Stomach (tissue), 8 donors: ENCODE measurements at regions not wholly inside any gene's neighbourhood (a gene's known extent, or its start where the extent isn't known, plus 50 kb on each side); places are given as distances from the start of the nearest gene placed in this dataset.

Experiments
- DNase-seq, 2 donors: peaks; one replicate each; pipeline versions ENCODE4 v3.0.0 to v3.0.0-alpha.2; 2013 to 2019
- H3K27ac ChIP-seq, 5 donors: fragments of 200-600 bp in 4 of 5; sonication (generic) in 4 of 5; one replicate each; pipeline ENCODE4 v1.5.1; 2013 to 2019; ENCODE audit warnings: mild to moderate bottlenecking in 1 of 5, moderate library complexity in 1 of 5
- H3K27me3 ChIP-seq, 3 donors: fragments of 200-600 bp; sonication (generic); one replicate each; pipeline ENCODE4 v1.5.1; 2017 to 2019; ENCODE audit warnings: mixed run types in 1 of 3
- H3K36me3 ChIP-seq, 4 donors: fragments of 200-600 bp; sonication (generic); 1 replicate in 3 of 4; 2 replicates in 1 of 4; pipeline ENCODE4 v1.5.1; 2016 to 2019
- H3K4me1 ChIP-seq, 4 donors: fragments of 200-600 bp; sonication (generic); one replicate each; pipeline ENCODE4 v1.5.1; 2016 to 2019
- H3K4me3 ChIP-seq, 4 donors: fragments of 200-600 bp; sonication (generic) in 3 of 4; one replicate each; pipeline ENCODE4 v1.5.1; 2016 to 2019; ENCODE audit warnings: mild to moderate bottlenecking in 1 of 4
- H3K9me3 ChIP-seq, 4 donors: fragments of 200-600 bp; sonication (generic); one replicate each; pipeline ENCODE4 v1.5.1; 2016 to 2019
- EP300 ChIP-seq: sonication (generic); formaldehyde crosslinking; IDR thresholded peaks from one replicate; pipeline ENCODE4 v1.6.1; 2017; ENCODE audit warnings: antibody characterized with exemption
- POLR2A ChIP-seq, 4 donors: fragments of 450-650 bp; IDR thresholded peaks; one replicate each; pipeline ENCODE4 v1.6.1; 2016; ENCODE audit warnings: antibody characterized with exemption in 4 of 4, control low read depth in 2 of 4, mild to moderate bottlenecking in 1 of 4, moderate library complexity in 1 of 4
- POLR2AphosphoS5 ChIP-seq, 3 donors: sonication (generic); formaldehyde crosslinking; IDR thresholded peaks; one replicate each; pipeline ENCODE4 v1.6.1; 2016; ENCODE audit warnings: antibody characterized with exemption in 3 of 3
- WGBS, 5 donors: extraction: QIAGEN DNeasy Blood & Tissue Kit in 3 of 5; methylation state at CpG; one replicate each; pipeline versions ENCODE4 v1.1.5 to v1.1.7; 2013 to 2018; 5-methylcytosine and 5-hydroxymethylcytosine counted together
- intact Hi-C: fragments of 100-400 bp; cut with DNase I; formaldehyde crosslinking; loops from one replicate; pipeline ENCODE4 v1.15.1; 2023; ENCODE audit warnings: low total_unique reads
- TF ChIP-seq, protein P1 (sequence below), 7 experiments: fragments of 450-650 bp in 4 of 7; fragments of 200-600 bp in 3 of 7; sonication (generic) in 3 of 7; IDR thresholded peaks; one replicate each; pipeline ENCODE4 v1.5.1; 2016 to 2019; ENCODE audit warnings: antibody characterized with exemption in 7 of 7, control low read depth in 2 of 7, mild to moderate bottlenecking in 1 of 7
- donor health status: healthy with polysubstance abuse.
- donor health status: Bipolar disorder and iron deficiency.
- donor health status: healthy.

GRCh38 chr12:91675401-91675800 is 470.2 kb downstream of the BTG1 start:
- WGBS, 5 donors: 78 to 91% (median 83%) methylated on average over 2 of the region's 2 CpGs
- TF ChIP-seq POLR2AphosphoS5 (IDR thresholded peaks at IDR 0.05) (no peak), POLR2A (IDR thresholded peaks at IDR 0.05) (no peak), EP300 (no peak)
- TF ChIP-seq, protein P1, sequence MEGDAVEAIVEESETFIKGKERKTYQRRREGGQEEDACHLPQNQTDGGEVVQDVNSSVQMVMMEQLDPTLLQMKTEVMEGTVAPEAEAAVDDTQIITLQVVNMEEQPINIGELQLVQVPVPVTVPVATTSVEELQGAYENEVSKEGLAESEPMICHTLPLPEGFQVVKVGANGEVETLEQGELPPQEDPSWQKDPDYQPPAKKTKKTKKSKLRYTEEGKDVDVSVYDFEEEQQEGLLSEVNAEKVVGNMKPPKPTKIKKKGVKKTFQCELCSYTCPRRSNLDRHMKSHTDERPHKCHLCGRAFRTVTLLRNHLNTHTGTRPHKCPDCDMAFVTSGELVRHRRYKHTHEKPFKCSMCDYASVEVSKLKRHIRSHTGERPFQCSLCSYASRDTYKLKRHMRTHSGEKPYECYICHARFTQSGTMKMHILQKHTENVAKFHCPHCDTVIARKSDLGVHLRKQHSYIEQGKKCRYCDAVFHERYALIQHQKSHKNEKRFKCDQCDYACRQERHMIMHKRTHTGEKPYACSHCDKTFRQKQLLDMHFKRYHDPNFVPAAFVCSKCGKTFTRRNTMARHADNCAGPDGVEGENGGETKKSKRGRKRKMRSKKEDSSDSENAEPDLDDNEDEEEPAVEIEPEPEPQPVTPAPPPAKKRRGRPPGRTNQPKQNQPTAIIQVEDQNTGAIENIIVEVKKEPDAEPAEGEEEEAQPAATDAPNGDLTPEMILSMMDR (IDR thresholded peaks at IDR 0.05): no peak
- intact Hi-C loops: no loop called here

DNA sequence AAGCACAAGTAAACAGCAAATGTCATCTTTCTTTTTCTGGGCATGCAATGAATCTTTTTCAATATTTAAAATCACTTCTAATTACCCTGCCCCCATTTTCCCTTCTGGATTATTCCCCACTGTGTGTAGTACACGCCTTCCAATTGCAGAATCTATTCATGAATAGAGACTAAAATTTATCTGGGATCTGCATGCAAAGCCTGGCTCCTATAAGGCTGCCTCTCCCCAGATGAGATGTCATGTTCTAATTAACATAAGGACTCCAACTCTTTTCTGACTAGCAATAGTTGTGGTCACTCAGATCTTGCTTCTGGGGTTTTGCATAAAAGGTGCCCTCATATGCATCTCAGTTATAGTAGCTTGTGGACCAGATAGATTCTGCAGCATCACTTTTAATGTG is 473.5 kb downstream of the BTG1 start:
- intact Hi-C loops: no loop called here
- no peak for DNase-seq
- Histone ChIP-seq H3K4me3 (no peak overlapping the region), H3K27ac (no peak overlapping the region), H3K36me3 (no peaks in the 10 kb centered on the region), H3K27me3 (no peaks in the 10 kb centered on the region), H3K9me3 (peaks cover 0 to 3% (median 0%) of the 10 kb centered on the region in 4 donors), H3K4me1 (no peaks in the 10 kb centered on the region)
- TF ChIP-seq POLR2A (IDR thresholded peaks at IDR 0.05) (no peak), POLR2AphosphoS5 (IDR thresholded peaks at IDR 0.05) (no peak), EP300 (no peak)
- TF ChIP-seq, protein P1 (IDR thresholded peaks at IDR 0.05): no peak
- 41 to 81% (median 50%) methylated on average over 1 of the region's 1 CpG for WGBS, 5 donors

More at GRCh38 chr12:91675401-91675800, 470.2 kb downstream of the BTG1 start:
- Histone ChIP-seq H3K27ac (no peak overlapping the region), H3K36me3 (no peaks in the 10 kb centered on the region), H3K9me3 (no peaks in the 10 kb centered on the region), H3K27me3 (no peaks in the 10 kb centered on the region), H3K4me1 (no peaks in the 10 kb centered on the region), H3K4me3 (no peak overlapping the region)
- no peak for DNase-seq

DNA sequence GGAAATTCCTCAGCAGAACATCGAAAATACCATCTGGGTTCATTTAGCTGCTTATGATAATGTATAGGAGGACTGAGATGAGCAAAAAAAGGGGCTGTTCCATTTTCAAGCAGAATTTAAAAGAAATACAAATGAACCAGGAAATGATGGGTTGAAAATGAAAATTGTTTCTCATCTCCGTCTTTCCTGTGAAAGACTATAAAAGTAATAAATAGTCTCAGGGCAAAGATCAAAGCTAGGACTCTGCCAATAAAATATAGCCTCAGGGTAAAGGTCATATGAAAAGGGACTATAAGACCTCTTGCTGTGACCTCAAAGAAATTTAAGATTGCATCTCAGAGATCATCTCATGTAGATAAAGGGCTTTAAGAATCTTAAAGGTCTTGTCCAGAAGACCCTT is 478.0 kb downstream of the BTG1 start:
- Histone ChIP-seq H3K4me1 (peaks cover 0 to 8% (median 3%) of the 10 kb centered on the region in 4 donors), H3K36me3 (no peaks in the 10 kb centered on the region), H3K27ac (no peak overlapping the region), H3K4me3 (no peak overlapping the region), H3K9me3 (peaks cover 0 to 3% (median 0%) of the 10 kb centered on the region in 4 donors), H3K27me3 (no peaks in the 10 kb centered on the region)
- DNase-seq: no peak
- intact Hi-C loops: no loop called here
- 71 to 89% (median 80%) methylated on average over 2 of the region's 2 CpGs for WGBS, 5 donors
- TF ChIP-seq EP300: no peak

DNA sequence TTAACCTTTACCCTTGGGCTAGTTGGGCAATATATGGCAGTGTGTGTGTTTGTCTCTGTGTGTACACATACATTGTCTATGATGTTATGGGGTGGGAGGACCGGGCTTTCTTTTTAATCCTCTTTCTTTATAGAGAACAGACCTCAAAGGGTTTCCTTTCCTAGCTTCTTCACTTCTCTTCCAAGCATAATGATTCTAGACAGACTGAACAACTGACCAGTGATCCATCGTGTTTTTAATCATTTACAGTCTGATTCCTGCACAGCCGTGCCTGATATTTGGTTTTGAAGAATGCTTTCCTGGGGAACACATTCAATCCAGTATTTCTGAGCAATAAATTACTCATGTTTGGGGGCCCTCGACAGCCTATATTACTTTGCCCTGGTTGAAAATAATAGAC is 481.1 kb upstream of the DCN start:
- Histone ChIP-seq H3K4me3 (no peak overlapping the region), H3K36me3 (no peaks in the 10 kb centered on the region), H3K27me3 (no peaks in the 10 kb centered on the region), H3K4me1 (peaks cover 0 to 8% (median 3%) of the 10 kb centered on the region in 4 donors), H3K9me3 (no peaks in the 10 kb centered on the region), H3K27ac (no peak overlapping the region)
- intact Hi-C loops: no loop called here
- DNase-seq: no peak
- no peak for TF ChIP-seq EP300
- TF ChIP-seq, protein P1 (IDR thresholded peaks at IDR 0.05): no peak
- TF ChIP-seq POLR2A (IDR thresholded peaks at IDR 0.05): no peak
- TF ChIP-seq POLR2AphosphoS5 (IDR thresholded peaks at IDR 0.05): no peak
- WGBS, 5 donors: 47 to 58% (median 53%) methylated on average over 4 of the region's 4 CpGs

DNA sequence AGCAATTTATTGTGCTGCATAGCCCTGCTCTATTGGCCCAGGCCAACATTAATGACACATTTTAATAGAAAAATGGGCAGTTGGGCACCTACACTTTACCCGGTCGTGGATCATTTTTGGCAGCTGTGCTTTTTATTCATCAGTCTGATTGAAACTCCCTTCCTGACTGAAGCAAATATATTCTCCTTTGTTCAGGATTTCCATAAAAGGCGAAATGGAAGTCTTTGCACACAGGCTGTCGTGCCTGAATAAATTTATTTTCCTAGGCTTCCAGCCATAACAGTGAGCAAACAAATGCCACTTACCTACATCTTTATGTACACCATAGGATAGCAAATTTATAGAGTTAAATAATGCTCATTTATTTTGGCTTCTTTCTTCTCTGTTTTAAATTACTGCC is 480.7 kb upstream of the DCN start:
- 27 to 53% (median 41%) methylated on average over 4 of the region's 4 CpGs for WGBS, 5 donors

More for the DNA sequence above, 480.7 kb upstream of the DCN start:
- no peaks in the 10 kb centered on the region for H3K27me3 ChIP-seq
- H3K9me3 ChIP-seq: no peaks in the 10 kb centered on the region
- H3K4me3 ChIP-seq: no peak overlapping the region
- intact Hi-C loops: no loop called here
- DNase-seq: no peak
- no peaks in the 10 kb centered on the region for H3K36me3 ChIP-seq
- no peak overlapping the region for H3K27ac ChIP-seq
- no peak for TF ChIP-seq EP300
- TF ChIP-seq POLR2AphosphoS5 (IDR thresholded peaks at IDR 0.05): no peak
- TF ChIP-seq, protein P1 (IDR thresholded peaks at IDR 0.05): no peak
- TF ChIP-seq POLR2A (IDR thresholded peaks at IDR 0.05): no peak
- peaks cover 0 to 8% (median 3%) of the 10 kb centered on the region in 4 donors for H3K4me1 ChIP-seq
